Keratinocyte (primary cell): ENCODE measurements at regions not wholly inside any gene's neighbourhood (a gene's known extent, or its start where the extent isn't known, plus 50 kb on each side); places are given as distances from the start of the nearest gene placed in this dataset.

ENCODE experiments used
- DNase-seq: peaks from one replicate; pipeline ENCODE4 v3.0.0-alpha.2; 2011; ENCODE audit warnings: low read depth, missing footprints, low spot score
- FAIRE-seq: peaks from 2 replicates; lab custom pipeline; 2011; peaks lifted over from hg19 to GRCh38; lab: Jason Lieb, UNC
- H2AFZ ChIP-seq: 2 replicates; pipeline ENCODE4 v1.6.0; 2012; ENCODE audit warnings: low read length, control low read depth, inconsistent platforms; ENCODE audit not compliant: control insufficient read depth
- H3K27ac ChIP-seq: 2 replicates; pipeline ENCODE4 v1.5.1; 2011; ENCODE audit warnings: low read length; ENCODE audit not compliant: control insufficient read depth, insufficient read depth
- H3K27me3 ChIP-seq: 3 replicates; pipeline ENCODE4 v1.6.0; 2011; ENCODE audit warnings: low read length; ENCODE audit not compliant: control insufficient read depth, insufficient read depth; ENCODE audit errors: extremely low read depth
- H3K36me3 ChIP-seq, 2 experiments: 2 replicates in 1 of 2; 3 replicates in 1 of 2; pipeline ENCODE4 v1.5.1; 2011; ENCODE audit warnings: low read length in 2 of 2, mild to moderate bottlenecking in 1 of 2; ENCODE audit not compliant: control insufficient read depth in 2 of 2, insufficient read depth in 2 of 2; ENCODE audit errors: extremely low read depth in 1 of 2
- H3K4me1 ChIP-seq: 3 replicates; pipeline ENCODE4 v1.5.1; 2011; ENCODE audit warnings: low read length; ENCODE audit not compliant: control insufficient read depth, insufficient read depth; ENCODE audit errors: extremely low read depth
- H3K4me2 ChIP-seq: 3 replicates; pipeline ENCODE4 v1.6.0; 2011; ENCODE audit warnings: low read depth, low read length; ENCODE audit not compliant: control insufficient read depth, insufficient read depth; ENCODE audit errors: extremely low read depth
- H3K4me3 ChIP-seq, 3 experiments: fragments of 200-600 bp in 1 of 3; sonication (generic) in 1 of 3; 2 replicates in 2 of 3; 3 replicates in 1 of 3; pipeline ENCODE4 v1.5.1; 2011 to 2016; ENCODE audit warnings: low read length in 3 of 3, mild to moderate bottlenecking in 3 of 3, control low read depth in 2 of 3, inconsistent platforms in 1 of 3, low read depth in 1 of 3, mixed read lengths in 1 of 3, mixed run types in 1 of 3, moderate library complexity in 1 of 3; ENCODE audit not compliant: control insufficient read depth in 2 of 3, insufficient read depth in 2 of 3; ENCODE audit errors: extremely low read depth in 1 of 3
- H3K79me2 ChIP-seq: 2 replicates; pipeline ENCODE4 v1.6.0; 2012; ENCODE audit warnings: low read length; ENCODE audit not compliant: control insufficient read depth, insufficient read depth
- H3K9ac ChIP-seq: 3 replicates; pipeline ENCODE4 v1.6.0; 2011; ENCODE audit warnings: low read length; ENCODE audit not compliant: control insufficient read depth, insufficient read depth; ENCODE audit errors: extremely low read depth
- H3K9me1 ChIP-seq: 3 replicates; pipeline ENCODE4 v1.6.0; 2011; ENCODE audit warnings: low read length; ENCODE audit not compliant: control insufficient read depth, insufficient read depth; ENCODE audit errors: extremely low read depth
- H3K9me3 ChIP-seq: 2 replicates; pipeline ENCODE4 v1.5.1; 2012; ENCODE audit warnings: low read depth, low read length; ENCODE audit not compliant: control insufficient read depth
- H4K20me1 ChIP-seq: 3 replicates; pipeline ENCODE4 v1.6.0; 2011; ENCODE audit warnings: low read length; ENCODE audit not compliant: control insufficient read depth, insufficient read depth; ENCODE audit errors: extremely low read depth
- EZH2 ChIP-seq: IDR thresholded peaks from one replicate; pipeline ENCODE4 v1.6.1; 2012; ENCODE audit warnings: inconsistent platforms, mild to moderate bottlenecking, low read length, moderate library complexity
- dilution Hi-C: fragments of 300-500 bp; cut with MboI; formaldehyde crosslinking; loops from one replicate; pipeline ENCODE4 v1.7.0; 2020; ENCODE audit warnings: low sequenced_read_pairs; ENCODE audit not compliant: extremely low pct_ligation_motif_present
- TF ChIP-seq, protein P1 (sequence below), 3 experiments: IDR thresholded peaks in 1 of 3; conservative IDR thresholded peaks in 1 of 3; optimal IDR thresholded peaks in 1 of 3; 2 replicates in 2 of 3; 3 replicates in 1 of 3; pipeline versions ENCODE3 to v1.5.1; 2011; ENCODE audit warnings: low read length in 3 of 3, mild to moderate bottlenecking in 3 of 3, moderate library complexity in 2 of 3, control low read depth in 1 of 3, inconsistent platforms in 1 of 3; ENCODE audit not compliant: insufficient read depth in 2 of 3; ENCODE audit errors: extremely low read depth in 1 of 3

DNA sequence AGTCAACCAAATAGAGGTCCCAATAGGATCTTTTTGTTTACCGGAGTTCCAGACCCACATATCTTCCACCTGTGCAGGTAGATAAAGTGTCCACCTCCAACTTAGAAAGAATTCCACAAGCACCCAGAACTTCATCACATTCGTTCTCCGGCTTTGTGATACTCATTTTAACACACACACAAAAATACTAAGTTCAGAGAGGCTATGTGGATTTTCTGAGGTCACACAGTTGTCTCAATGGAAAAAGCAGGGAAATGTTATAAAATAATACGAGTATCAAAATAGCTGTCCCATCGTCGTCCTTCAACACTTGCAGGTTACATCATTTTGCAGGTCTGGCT lies 137.5 kb downstream of the TMCO5A start:
- dilution Hi-C loops = no loop called here
- Histone ChIP-seq H3K27ac (peak overlapping the region; percentile 85), H3K27me3 (no peaks in the 10 kb centered on the region), H2AFZ (peak overlapping the region; percentile 82), H4K20me1 (no peaks in the 10 kb centered on the region), H3K36me3 (no peaks in the 10 kb centered on the region), H3K9me1 (no peaks in the 10 kb centered on the region), H3K4me1 (peaks cover 64% of the 10 kb centered on the region), H3K4me3 (peak overlapping the region in 2 of 3 experiments; percentile 37 to 68), H3K79me2 (no peaks in the 10 kb centered on the region), H3K4me2 (peak overlapping the region; percentile 83), H3K9ac (peak overlapping the region; percentile 84), H3K9me3 (no peaks in the 10 kb centered on the region)
- FAIRE-seq (no peak), DNase-seq (no peak)
- TF ChIP-seq, protein P1, sequence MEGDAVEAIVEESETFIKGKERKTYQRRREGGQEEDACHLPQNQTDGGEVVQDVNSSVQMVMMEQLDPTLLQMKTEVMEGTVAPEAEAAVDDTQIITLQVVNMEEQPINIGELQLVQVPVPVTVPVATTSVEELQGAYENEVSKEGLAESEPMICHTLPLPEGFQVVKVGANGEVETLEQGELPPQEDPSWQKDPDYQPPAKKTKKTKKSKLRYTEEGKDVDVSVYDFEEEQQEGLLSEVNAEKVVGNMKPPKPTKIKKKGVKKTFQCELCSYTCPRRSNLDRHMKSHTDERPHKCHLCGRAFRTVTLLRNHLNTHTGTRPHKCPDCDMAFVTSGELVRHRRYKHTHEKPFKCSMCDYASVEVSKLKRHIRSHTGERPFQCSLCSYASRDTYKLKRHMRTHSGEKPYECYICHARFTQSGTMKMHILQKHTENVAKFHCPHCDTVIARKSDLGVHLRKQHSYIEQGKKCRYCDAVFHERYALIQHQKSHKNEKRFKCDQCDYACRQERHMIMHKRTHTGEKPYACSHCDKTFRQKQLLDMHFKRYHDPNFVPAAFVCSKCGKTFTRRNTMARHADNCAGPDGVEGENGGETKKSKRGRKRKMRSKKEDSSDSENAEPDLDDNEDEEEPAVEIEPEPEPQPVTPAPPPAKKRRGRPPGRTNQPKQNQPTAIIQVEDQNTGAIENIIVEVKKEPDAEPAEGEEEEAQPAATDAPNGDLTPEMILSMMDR (optimal IDR thresholded peaks at IDR 0.05 in 1 of 3, IDR thresholded peaks at IDR 0.05 in 1 of 3, conservative IDR thresholded peaks at IDR 0.05 in 1 of 3; ENCODE audit: extremely low read depth in 1 of 3, insufficient read depth in 2 of 3, low read length in 3 of 3) = no peak
- TF ChIP-seq EZH2 = no peak

- dilution Hi-C loops = no loop called here
- Histone ChIP-seq H3K4me2 (peak overlapping the region; percentile 83), H3K27me3 (no peaks in the 10 kb centered on the region), H3K27ac (peak overlapping the region; percentile 85), H3K9me1 (no peaks in the 10 kb centered on the region), H2AFZ (peak overlapping the region; percentile 82), H3K79me2 (no peaks in the 10 kb centered on the region), H3K4me3 (peak overlapping the region; percentile 32 to 68 (median 37)), H3K9me3 (no peaks in the 10 kb centered on the region), H3K36me3 (no peaks in the 10 kb centered on the region), H3K9ac (peak overlapping the region; percentile 84), H3K4me1 (peaks cover 64% of the 10 kb centered on the region), H4K20me1 (no peaks in the 10 kb centered on the region)
- TF ChIP-seq, protein P1 (optimal IDR thresholded peaks at IDR 0.05 in 1 of 3, IDR thresholded peaks at IDR 0.05 in 1 of 3, conservative IDR thresholded peaks at IDR 0.05 in 1 of 3; ENCODE audit: extremely low read depth in 1 of 3, insufficient read depth in 2 of 3, low read length in 3 of 3) = peak; percentile 7 to 45 (median 30)
- no peak for TF ChIP-seq EZH2
- FAIRE-seq (peak; percentile 80), DNase-seq (peak; percentile 19)
Observed at GRCh38 chr15:38072348-38073177, 138.1 kb downstream of the TMCO5A start.
